ENCODE measurements at regions not wholly inside any gene's neighbourhood (a gene's known extent, or its start where the extent isn't known, plus 50 kb on each side); places are given as distances from the start of the nearest gene placed in this dataset.
"Not testable (repeated sequence)": the region's sequence is repeated elsewhere in the genome, so short reads cannot be mapped to it uniquely, and the experiment has no call there.

- H3K9me3 ChIP-seq (ENCODE audit: control insufficient read depth, insufficient read depth, low read length): no peaks in the 10 kb centered on the region
- no peak overlapping the region for H3K4me3 ChIP-seq (ENCODE audit: low read length)
- DNase-seq (no peak), ATAC-seq (no peak)
- Mint-ChIP-seq H3K4me1 (no peaks in the 10 kb centered on the region), H3K27me3 (ENCODE audit: low read depth in 2 of 2) (no peaks in the 10 kb centered on the region), H3K27ac (no peak overlapping the region), H3K4me3 (no peak overlapping the region), H3K9me3 (peaks cover 0 to 2% of the 10 kb centered on the region in 2 donors), H3K36me3 (no peaks in the 10 kb centered on the region)
- no peaks in the 10 kb centered on the region for H3K36me3 ChIP-seq (ENCODE audit: control insufficient read depth, insufficient read depth, low read length)
- no peaks in the 10 kb centered on the region for H3K4me1 ChIP-seq (ENCODE audit: control insufficient read depth, insufficient read depth, low read length)
- H3K27ac ChIP-seq (ENCODE audit: low read length): no peak overlapping the region
- TF ChIP-seq CTCF (IDR thresholded peaks at IDR 0.05): no peak
- WGBS (ENCODE audit: insufficient coverage): no CpG with 5 or more reads among the region's 1 CpG
- no peaks in the 10 kb centered on the region for H3K27me3 ChIP-seq (ENCODE audit: control insufficient read depth, insufficient read depth, low read length)
- intact Hi-C loops (cut with micrococcal nuclease): no loop called here
Observed at GRCh38 chr3:104080088-104080626, 1286.6 kb upstream of the ALCAM start.

- DNase-seq (no peak), ATAC-seq (no peak)
- no peaks in the 10 kb centered on the region for H3K27me3 Mint-ChIP-seq (ENCODE audit: low read depth in 2 of 2)
- H3K27ac Mint-ChIP-seq: no peak overlapping the region
- no peaks in the 10 kb centered on the region for H3K4me1 ChIP-seq (ENCODE audit: control insufficient read depth, insufficient read depth, low read length)
- no peaks in the 10 kb centered on the region for H3K36me3 ChIP-seq (ENCODE audit: control insufficient read depth, insufficient read depth, low read length)
- H3K9me3 ChIP-seq (ENCODE audit: control insufficient read depth, insufficient read depth, low read length): no peaks in the 10 kb centered on the region
- no peak overlapping the region for H3K4me3 Mint-ChIP-seq
- H3K27ac ChIP-seq (ENCODE audit: low read length): no peak overlapping the region
- peaks cover 10 to 20% of the 10 kb centered on the region in 2 donors for H3K9me3 Mint-ChIP-seq
- intact Hi-C loops (cut with micrococcal nuclease): no loop called here
- no peak overlapping the region for H3K4me3 ChIP-seq (ENCODE audit: low read length)
- no peak for TF ChIP-seq CTCF (IDR thresholded peaks at IDR 0.05)
- no peaks in the 10 kb centered on the region for H3K36me3 Mint-ChIP-seq
- no peaks in the 10 kb centered on the region for H3K4me1 Mint-ChIP-seq
- no peaks in the 10 kb centered on the region for H3K27me3 ChIP-seq (ENCODE audit: control insufficient read depth, insufficient read depth, low read length)
Observed at GRCh38 chr3:104088738-104089137, 1278.0 kb upstream of the ALCAM start.

GRCh38 chr3:104089987-104090386, 1276.7 kb upstream of the ALCAM start:
- H3K4me1 Mint-ChIP-seq; ATAC-seq; DNase-seq; H3K36me3 ChIP-seq (ENCODE audit: control insufficient read depth, insufficient read depth, low read length); H3K27ac ChIP-seq (ENCODE audit: low read length); H3K27me3 ChIP-seq (ENCODE audit: control insufficient read depth, insufficient read depth, low read length); H3K9me3 ChIP-seq (ENCODE audit: control insufficient read depth, insufficient read depth, low read length); intact Hi-C loops (cut with micrococcal nuclease); H3K4me1 ChIP-seq (ENCODE audit: control insufficient read depth, insufficient read depth, low read length); H3K4me3 Mint-ChIP-seq; H3K4me3 ChIP-seq (ENCODE audit: low read length); H3K27ac Mint-ChIP-seq; H3K36me3 Mint-ChIP-seq; H3K27me3 Mint-ChIP-seq (ENCODE audit: low read depth in 2 of 2): not testable (repeated sequence)
- H3K9me3 Mint-ChIP-seq: peaks cover 10 to 20% of the 10 kb centered on the region in 2 donors
- 74% methylated on average over 3 of the region's 3 CpGs for WGBS (ENCODE audit: insufficient coverage)

- Mint-ChIP-seq H3K4me1 (no peaks in the 10 kb centered on the region), H3K4me3 (no peak overlapping the region), H3K9me3 (peaks cover 3 to 5% of the 10 kb centered on the region in 2 donors), H3K27ac (no peak overlapping the region), H3K36me3 (no peaks in the 10 kb centered on the region), H3K27me3 (ENCODE audit: low read depth in 2 of 2) (no peaks in the 10 kb centered on the region)
- H3K9me3 ChIP-seq (ENCODE audit: control insufficient read depth, insufficient read depth, low read length): no peaks in the 10 kb centered on the region
- no peak for TF ChIP-seq CTCF (IDR thresholded peaks at IDR 0.05)
- no peak overlapping the region for H3K27ac ChIP-seq (ENCODE audit: low read length)
- H3K4me3 ChIP-seq (ENCODE audit: low read length): no peak overlapping the region
- H3K27me3 ChIP-seq (ENCODE audit: control insufficient read depth, insufficient read depth, low read length): no peaks in the 10 kb centered on the region
- H3K36me3 ChIP-seq (ENCODE audit: control insufficient read depth, insufficient read depth, low read length): no peaks in the 10 kb centered on the region
- ATAC-seq: no peak
- intact Hi-C loops (cut with micrococcal nuclease): no loop called here
- WGBS (ENCODE audit: insufficient coverage): 83% methylated on average over 1 of the region's 1 CpG
- no peaks in the 10 kb centered on the region for H3K4me1 ChIP-seq (ENCODE audit: control insufficient read depth, insufficient read depth, low read length)
- DNase-seq: no peak
Observed at GRCh38 chr3:104101736-104102135, 1265.0 kb upstream of the ALCAM start.
